ENCODE measurements at regions not wholly inside any gene's neighbourhood (a gene's known extent, or its start where the extent isn't known, plus 50 kb on each side); places are given as distances from the start of the nearest gene placed in this dataset.
A peak's percentile ranks its signal among the peaks of the same experiment; 100 is the strongest.

DNA sequence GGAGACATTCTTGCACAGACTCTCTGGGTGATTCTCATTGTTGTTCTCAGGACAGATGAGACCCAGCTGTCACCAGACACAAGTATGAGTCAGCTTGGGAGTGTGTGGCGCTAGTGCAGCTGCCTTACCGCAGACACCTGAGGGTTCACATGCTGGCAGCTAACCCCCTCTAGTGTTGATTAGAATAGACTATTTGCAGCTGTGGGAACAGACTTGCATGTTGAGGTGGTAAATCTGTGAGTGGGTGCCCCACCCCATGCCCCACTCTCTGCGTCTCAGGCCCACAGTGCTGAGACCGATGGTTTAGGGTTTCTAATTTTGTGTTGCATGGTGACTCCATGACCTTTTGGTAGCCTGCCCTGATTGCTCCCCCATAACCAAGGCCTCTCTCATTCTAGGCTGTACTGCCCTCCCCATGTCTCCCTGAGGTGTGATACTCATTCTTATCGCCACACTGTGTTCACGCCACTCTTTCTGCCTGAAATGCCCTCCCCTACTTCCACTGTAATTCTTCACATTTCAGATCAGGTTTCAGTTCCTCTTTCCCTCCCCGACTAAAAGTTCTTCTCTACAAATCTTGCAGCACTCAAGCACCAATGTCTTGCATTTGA lies 73.7 kb upstream of the KIRREL3 start:
- ATAC-seq: no peak
- H3K36me3 Mint-ChIP-seq: no peaks in the 10 kb centered on the region
- POLR2A ChIA-PET: no interaction called here
- H3K9me3 Mint-ChIP-seq: peaks cover 0 to 3% (median 0%) of the 10 kb centered on the region in 9 donors
- H3K27ac Mint-ChIP-seq: no peak overlapping the region
- DNase-seq: no peak
- no peaks in the 10 kb centered on the region for H3K4me1 Mint-ChIP-seq
- no peak overlapping the region for H3K4me3 Mint-ChIP-seq
- H3K27me3 Mint-ChIP-seq: peaks cover 0 to 8% (median 2%) of the 10 kb centered on the region in 5 donors

DNA sequence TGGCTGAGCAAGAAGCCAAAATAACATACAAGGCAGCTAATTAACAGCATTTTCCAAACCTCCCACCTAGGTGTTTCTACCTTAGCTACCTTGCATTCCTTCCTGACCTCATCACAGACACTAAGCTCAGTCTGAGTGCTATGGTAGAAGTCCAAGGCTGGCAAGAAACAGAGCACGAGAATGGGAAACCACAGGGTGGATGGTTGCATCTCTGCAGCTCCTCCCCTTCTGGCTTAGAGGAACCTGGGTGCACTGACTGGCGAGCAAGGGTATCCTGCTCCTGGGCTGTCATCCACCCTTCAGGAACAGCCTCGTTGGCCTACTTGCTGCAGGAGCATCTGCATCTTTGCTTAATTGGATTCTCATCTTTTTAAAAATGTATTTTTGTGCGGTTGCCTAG lies 73.1 kb upstream of the KIRREL3 start:
- H3K27ac Mint-ChIP-seq: no peak overlapping the region
- no peaks in the 10 kb centered on the region for H3K36me3 Mint-ChIP-seq
- POLR2A ChIA-PET: no interaction called here
- no peaks in the 10 kb centered on the region for H3K4me1 Mint-ChIP-seq
- peaks cover 1 to 15% (median 2%) of the 10 kb centered on the region in 5 donors for H3K27me3 Mint-ChIP-seq
- H3K9me3 Mint-ChIP-seq: peaks cover 0 to 3% (median 0%) of the 10 kb centered on the region in 9 donors
- H3K4me3 Mint-ChIP-seq: no peak overlapping the region
- ATAC-seq (no peak), DNase-seq (no peak)

DNA sequence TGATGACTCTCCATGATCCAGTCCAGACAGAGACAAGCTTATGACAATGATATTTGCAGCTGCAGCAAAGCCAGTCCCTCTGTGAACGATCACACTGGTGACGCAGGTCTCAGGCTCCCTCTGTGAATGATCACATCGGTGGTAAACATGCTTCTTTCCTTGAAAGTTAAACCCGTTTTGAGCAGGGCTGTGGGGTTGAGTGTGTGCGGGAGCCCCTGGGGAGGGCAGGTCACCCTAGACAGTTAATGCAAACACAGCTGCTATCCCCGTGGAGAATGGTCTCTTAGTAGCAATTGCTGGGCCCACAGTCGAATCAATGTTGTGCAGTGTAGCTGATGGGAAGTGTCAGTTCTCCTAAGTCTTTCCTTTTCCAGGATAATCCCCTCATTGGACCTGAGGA lies 71.0 kb upstream of the KIRREL3 start:
- Mint-ChIP-seq H3K4me3 (no peak overlapping the region), H3K4me1 (no peaks in the 10 kb centered on the region), H3K36me3 (no peaks in the 10 kb centered on the region), H3K9me3 (peaks cover 0 to 3% (median 0%) of the 10 kb centered on the region in 9 donors), H3K27me3 (peaks cover 1 to 20% (median 5%) of the 10 kb centered on the region in 5 donors), H3K27ac (no peak overlapping the region)
- ATAC-seq (no peak), DNase-seq (no peak)
- POLR2A ChIA-PET: no interaction called here

DNA sequence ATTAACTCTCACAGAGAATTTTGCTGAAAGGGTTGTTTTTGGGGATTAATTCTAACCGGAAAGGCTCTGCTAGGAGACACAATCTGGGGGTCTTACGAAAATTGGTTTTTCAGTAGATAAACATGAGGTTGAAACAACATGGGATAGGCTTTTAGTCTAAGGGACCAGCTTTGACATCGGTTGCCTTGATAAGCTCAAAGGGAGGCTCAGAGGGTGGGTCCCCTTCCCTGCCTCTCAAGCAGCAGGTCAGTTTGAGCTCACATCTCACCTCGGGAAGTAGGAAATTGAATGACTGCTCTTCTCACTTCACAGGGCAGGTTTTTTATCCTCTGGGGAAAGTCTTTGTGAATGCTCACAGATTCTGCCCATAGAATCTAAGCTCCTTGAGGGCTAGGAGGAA lies 70.2 kb upstream of the KIRREL3 start:
- Mint-ChIP-seq H3K4me3 (no peak overlapping the region), H3K27ac (no peak overlapping the region), H3K9me3 (peaks cover 0 to 3% (median 0%) of the 10 kb centered on the region in 9 donors), H3K4me1 (no peaks in the 10 kb centered on the region), H3K27me3 (peaks cover under 1 to 23% (median 5%) of the 10 kb centered on the region in 5 donors), H3K36me3 (no peaks in the 10 kb centered on the region)
- POLR2A ChIA-PET: no interaction called here
- ATAC-seq: no peak
- DNase-seq: no peak

DNA sequence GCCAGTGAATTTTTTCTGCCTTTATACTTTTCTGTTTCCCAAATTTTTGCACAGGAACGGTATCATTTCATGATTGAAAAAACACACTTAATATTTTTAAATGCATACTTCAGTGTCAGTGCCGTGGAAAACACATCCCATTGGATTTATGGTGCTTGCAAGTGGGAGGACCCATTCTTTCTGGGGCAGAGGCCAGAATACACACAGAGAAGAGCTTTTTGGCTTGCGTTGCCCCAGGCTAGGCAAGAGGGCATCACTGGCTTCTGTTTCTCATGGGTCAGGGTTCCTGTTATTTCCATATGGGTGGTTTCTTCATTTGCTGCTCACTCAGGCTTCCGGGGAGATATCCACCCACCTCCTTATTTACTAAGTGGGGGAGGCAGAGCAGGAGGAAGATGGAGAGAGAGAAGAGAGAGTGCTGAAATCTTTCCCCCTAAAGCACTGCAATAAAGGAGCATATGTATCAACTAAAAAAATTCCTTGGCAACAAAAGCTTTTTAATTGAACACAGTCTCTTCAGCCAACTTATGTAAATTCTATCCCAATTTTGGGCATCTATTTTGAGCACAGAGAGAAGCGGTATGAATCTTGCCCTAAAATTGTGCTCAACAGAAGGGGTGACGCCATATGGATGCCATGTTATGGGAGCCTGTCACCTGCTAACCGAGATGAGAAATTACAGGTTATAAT lies 66.0 kb upstream of the KIRREL3 start:
- DNase-seq: no peak
- Mint-ChIP-seq H3K9me3 (peaks cover 0 to 1% (median 0%) of the 10 kb centered on the region in 9 donors), H3K4me3 (no peak overlapping the region), H3K36me3 (no peaks in the 10 kb centered on the region), H3K27ac (no peak overlapping the region), H3K4me1 (no peaks in the 10 kb centered on the region), H3K27me3 (peaks cover 0 to 23% (median 4%) of the 10 kb centered on the region in 5 donors)
- no peak for ATAC-seq
- POLR2A ChIA-PET: no interaction called here

DNA sequence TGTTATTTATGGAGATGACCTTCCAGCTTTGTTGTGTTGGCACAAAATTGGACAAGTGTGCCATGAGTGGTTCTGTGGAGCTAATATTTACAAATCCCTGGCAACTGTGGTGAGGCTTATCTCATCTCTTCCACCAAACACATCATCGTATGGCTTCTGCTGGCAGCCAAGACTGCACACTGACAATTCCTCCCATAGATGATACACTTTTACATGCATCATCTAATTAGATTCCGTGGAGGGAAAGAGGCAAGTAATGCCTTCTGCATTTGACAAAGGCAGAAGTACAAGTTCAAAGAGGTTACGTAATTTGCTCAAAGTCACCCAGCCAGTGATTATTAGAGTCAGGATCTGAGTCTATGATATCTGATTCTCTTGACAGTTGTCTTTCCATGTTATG lies 62.7 kb upstream of the KIRREL3 start:
- H3K27me3 Mint-ChIP-seq: peaks cover 0 to 14% (median 4%) of the 10 kb centered on the region in 5 donors
- peaks cover 0 to 2% (median 0%) of the 10 kb centered on the region in 4 donors for H3K4me1 Mint-ChIP-seq
- DNase-seq: no peak
- no peaks in the 10 kb centered on the region for H3K36me3 Mint-ChIP-seq
- no peaks in the 10 kb centered on the region for H3K9me3 Mint-ChIP-seq
- no peak for ATAC-seq
- POLR2A ChIA-PET: no interaction called here
- H3K27ac Mint-ChIP-seq: peak overlapping the region in 1 of 10 donors; percentile 6
- no peak overlapping the region for H3K4me3 Mint-ChIP-seq

DNA sequence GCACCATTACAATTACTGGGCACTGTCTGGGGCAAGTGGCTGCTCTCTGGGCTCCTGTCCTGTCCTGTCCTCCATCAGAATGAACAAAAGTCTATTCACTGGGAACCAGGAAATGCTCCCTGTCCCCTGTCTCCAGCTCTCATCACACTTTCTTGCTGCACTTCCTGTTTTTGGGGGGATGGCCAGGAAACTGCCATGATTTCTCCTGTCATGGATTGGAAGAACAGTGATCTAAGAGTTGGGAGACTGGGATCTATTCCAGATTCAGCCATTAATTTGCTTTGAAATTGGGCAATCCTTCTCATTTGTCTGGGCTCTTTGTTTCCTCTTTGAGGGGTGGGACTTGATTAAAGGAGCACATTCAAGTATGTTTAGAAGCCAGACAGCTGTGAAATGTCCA lies 61.4 kb upstream of the KIRREL3 start:
- DNase-seq: no peak
- H3K27ac Mint-ChIP-seq: no peak overlapping the region
- peaks cover 0 to 2% (median 0%) of the 10 kb centered on the region in 4 donors for H3K4me1 Mint-ChIP-seq
- POLR2A ChIA-PET: no interaction called here
- H3K4me3 Mint-ChIP-seq: no peak overlapping the region
- peaks cover 0 to 7% (median 2%) of the 10 kb centered on the region in 5 donors for H3K27me3 Mint-ChIP-seq
- no peak for ATAC-seq
- no peaks in the 10 kb centered on the region for H3K36me3 Mint-ChIP-seq
- no peaks in the 10 kb centered on the region for H3K9me3 Mint-ChIP-seq

DNA sequence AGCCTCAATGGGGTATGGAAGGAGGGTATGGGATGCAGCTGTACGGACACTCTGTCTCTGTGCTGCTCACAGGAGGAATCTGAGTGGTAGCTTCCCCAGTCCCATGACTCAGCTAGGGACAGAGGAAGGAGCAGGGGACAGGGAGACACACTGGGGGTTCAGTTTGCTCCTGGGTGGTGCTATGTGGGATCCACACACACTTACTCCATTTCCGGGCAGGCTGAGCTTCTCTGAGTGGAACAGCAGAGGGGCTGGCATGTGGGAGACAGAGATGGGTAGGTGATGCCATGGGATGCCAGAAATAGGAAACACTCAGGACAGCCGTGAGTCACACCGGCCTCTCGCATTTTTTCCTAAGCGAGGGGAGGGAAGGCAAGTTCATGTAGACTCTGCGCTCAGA lies 59.2 kb upstream of the KIRREL3 start:
- H3K4me3 Mint-ChIP-seq: no peak overlapping the region
- ATAC-seq (no peak), DNase-seq (no peak)
- H3K4me1 Mint-ChIP-seq: peaks cover 0 to 2% (median 0%) of the 10 kb centered on the region in 4 donors
- H3K36me3 Mint-ChIP-seq: no peaks in the 10 kb centered on the region
- H3K27ac Mint-ChIP-seq: no peak overlapping the region
- H3K27me3 Mint-ChIP-seq: peaks cover 0 to 3% (median 0%) of the 10 kb centered on the region in 5 donors
- no peaks in the 10 kb centered on the region for H3K9me3 Mint-ChIP-seq
- POLR2A ChIA-PET: no interaction called here

DNA sequence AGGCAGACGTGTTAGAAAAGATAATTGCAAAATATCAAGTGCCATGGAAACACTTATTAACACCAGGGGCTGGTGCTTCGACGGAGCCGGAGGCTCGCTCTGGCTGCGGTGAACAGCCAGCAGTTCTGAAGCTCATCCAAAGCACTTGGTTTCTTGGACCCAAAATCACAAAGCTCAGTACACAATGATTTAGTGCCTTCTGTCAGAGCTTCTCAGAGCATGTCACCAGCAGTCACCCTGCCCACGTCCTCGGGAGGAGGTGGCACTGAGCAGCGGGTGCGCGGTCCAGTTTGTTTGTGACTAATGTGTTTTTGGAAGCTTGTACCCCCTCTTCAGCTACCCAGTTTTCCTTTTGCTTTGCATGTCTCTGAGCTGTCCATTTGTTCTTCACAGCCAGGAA lies 58.7 kb upstream of the KIRREL3 start:
- H3K36me3 Mint-ChIP-seq: no peaks in the 10 kb centered on the region
- ATAC-seq: no peak
- DNase-seq: no peak
- peaks cover 0 to 3% (median 0%) of the 10 kb centered on the region in 5 donors for H3K27me3 Mint-ChIP-seq
- peaks cover 0 to 2% (median 0%) of the 10 kb centered on the region in 4 donors for H3K4me1 Mint-ChIP-seq
- H3K9me3 Mint-ChIP-seq: no peaks in the 10 kb centered on the region
- POLR2A ChIA-PET: no interaction called here
- H3K27ac Mint-ChIP-seq: no peak overlapping the region
- no peak overlapping the region for H3K4me3 Mint-ChIP-seq

DNA sequence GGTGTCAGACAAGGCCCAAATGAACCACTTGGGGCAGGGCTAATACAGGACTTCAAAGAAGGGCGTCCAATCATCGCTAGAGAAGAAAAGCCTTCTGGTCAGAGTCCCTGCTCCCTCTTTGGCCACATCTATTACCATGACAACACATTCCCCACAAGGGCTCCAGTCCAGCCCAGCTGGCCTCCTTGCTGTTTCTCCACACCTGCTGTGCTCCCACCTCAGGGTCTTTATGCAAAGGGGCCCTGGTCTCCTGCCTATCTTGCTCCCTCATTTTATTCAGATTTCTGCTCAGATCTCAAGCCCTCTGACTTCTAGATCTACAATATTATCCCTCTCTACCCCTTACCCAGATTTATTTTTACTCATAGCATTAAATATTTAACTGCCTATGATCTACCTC lies 58.0 kb upstream of the KIRREL3 start:
- H3K36me3 Mint-ChIP-seq: no peaks in the 10 kb centered on the region

DNA sequence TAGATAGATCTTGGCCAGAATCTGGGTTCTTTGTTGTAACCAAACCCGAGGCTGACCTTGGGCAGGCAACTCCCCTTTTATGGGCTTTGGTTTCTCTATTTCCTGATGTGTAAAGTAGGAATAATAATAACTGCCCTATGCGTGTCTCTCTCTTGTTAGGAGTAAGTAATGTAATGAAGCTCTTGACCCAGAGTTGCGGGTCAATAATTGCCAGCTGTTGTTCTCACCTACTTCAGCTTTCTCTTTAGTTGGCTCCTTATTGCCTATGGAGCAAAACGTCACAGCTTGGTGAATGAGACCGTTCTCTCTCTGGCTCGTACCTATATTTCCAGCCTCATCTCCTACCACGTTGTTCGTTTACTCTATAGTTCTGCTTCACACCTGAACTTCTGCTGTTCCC lies 56.6 kb upstream of the KIRREL3 start:
- ATAC-seq: no peak
- H3K9me3 Mint-ChIP-seq: no peaks in the 10 kb centered on the region
- no peak overlapping the region for H3K4me3 Mint-ChIP-seq
- POLR2A ChIA-PET: no interaction called here
- peaks cover 0 to 8% (median 1%) of the 10 kb centered on the region in 5 donors for H3K27me3 Mint-ChIP-seq
- peaks cover 0 to 2% (median 0%) of the 10 kb centered on the region in 4 donors for H3K4me1 Mint-ChIP-seq
- H3K36me3 Mint-ChIP-seq: no peaks in the 10 kb centered on the region
- no peak for DNase-seq
- H3K27ac Mint-ChIP-seq: no peak overlapping the region

More for the DNA sequence above, 58.0 kb upstream of the KIRREL3 start:
- DNase-seq (no peak), ATAC-seq (no peak)
- POLR2A ChIA-PET: no interaction called here
- Mint-ChIP-seq H3K4me1 (peaks cover 0 to 2% (median 0%) of the 10 kb centered on the region in 4 donors), H3K9me3 (no peaks in the 10 kb centered on the region), H3K27me3 (peaks cover 0 to 2% (median under 1%) of the 10 kb centered on the region in 5 donors), H3K4me3 (no peak overlapping the region), H3K27ac (no peak overlapping the region)

DNA sequence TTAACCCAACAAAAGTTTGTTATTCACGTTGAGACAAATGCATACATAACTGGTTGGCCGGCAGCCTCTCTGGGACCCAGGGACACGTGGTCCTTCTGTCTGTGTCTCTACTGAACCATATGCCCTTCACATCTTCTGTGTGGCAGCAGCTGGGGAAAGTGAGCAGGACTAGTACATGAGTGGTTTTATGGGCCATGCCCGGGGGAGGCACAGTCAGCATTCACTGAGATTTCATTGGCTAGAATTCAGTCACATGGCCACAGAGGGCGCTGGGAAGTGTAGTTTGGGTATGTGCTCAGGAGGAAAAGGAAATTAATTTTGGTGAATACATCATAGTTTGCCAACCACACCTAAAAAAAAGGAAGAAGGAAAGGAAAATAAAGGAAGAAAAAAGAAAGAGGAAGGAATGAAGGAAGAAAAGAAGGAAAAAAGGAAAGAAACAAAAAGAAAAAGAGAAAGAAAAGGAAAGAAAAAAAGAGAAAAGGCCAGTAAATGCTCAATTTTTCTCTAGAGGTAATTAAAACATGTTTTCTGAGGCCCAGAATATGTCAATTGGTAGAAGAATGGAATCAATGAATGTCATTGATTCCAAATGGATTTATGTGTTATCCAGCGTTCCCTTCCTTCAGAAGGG lies 55.9 kb upstream of the KIRREL3 start:
- DNase-seq (no peak), ATAC-seq (no peak)
- no peak overlapping the region for H3K27ac Mint-ChIP-seq
- H3K4me1 Mint-ChIP-seq: peaks cover 0 to 2% (median 0%) of the 10 kb centered on the region in 4 donors
- H3K27me3 Mint-ChIP-seq: peaks cover 0 to 8% (median 1%) of the 10 kb centered on the region in 5 donors
- H3K36me3 Mint-ChIP-seq: no peaks in the 10 kb centered on the region
- POLR2A ChIA-PET: no interaction called here
- no peak overlapping the region for H3K4me3 Mint-ChIP-seq
- no peaks in the 10 kb centered on the region for H3K9me3 Mint-ChIP-seq

DNA sequence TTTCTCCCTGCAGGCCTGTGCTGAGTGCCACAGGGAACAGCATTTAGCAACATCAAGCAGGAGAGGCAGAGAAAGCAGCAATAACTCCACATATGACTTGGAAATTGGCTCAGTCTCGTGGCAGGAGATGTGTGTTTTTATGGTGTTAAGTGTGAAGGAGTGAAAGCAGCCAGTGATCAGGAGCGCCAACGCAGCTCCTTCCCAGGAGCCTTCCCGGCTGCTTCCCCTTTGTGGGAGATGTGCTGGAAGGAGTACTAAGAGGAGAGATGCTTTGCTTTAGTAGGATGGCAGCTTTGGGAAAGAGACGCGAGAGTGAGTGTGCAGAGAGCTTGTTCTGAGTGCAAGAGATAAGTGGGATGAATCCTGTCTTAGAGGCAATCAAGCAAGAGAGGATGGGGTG lies 54.7 kb upstream of the KIRREL3 start:
- Mint-ChIP-seq H3K4me1 (peaks cover 0 to 2% (median 0%) of the 10 kb centered on the region in 4 donors), H3K27ac (no peak overlapping the region), H3K4me3 (no peak overlapping the region), H3K27me3 (peaks cover 0 to 8% (median 1%) of the 10 kb centered on the region in 5 donors), H3K9me3 (no peaks in the 10 kb centered on the region), H3K36me3 (no peaks in the 10 kb centered on the region)
- DNase-seq (no peak), ATAC-seq (no peak)
- POLR2A ChIA-PET: no interaction called here
